ENCODE measurements at regions not wholly inside any gene's neighbourhood (a gene's known extent, or its start where the extent isn't known, plus 50 kb on each side); places are given as distances from the start of the nearest gene placed in this dataset.

DNA sequence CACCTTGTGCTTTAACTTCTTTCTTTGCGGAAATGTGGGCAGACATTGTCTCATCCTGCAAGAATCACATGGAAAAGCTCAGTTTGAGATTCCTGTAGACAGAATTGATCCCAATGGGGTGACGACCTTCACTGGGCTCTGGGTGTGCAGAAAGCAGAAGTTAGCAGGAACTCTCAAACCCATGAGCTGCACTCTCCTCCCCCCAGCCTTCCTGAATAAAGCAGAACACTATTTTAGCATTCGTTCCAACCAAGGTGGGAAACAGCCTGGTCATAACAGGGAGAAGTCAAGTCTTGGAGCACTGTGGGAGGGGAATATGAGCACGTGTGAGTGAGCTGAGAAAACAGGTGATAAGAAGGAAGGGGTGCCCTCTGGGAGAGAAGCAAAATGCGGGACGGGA lies 87.4 kb upstream of the FER start:
- TF ChIP-seq, protein P1, sequence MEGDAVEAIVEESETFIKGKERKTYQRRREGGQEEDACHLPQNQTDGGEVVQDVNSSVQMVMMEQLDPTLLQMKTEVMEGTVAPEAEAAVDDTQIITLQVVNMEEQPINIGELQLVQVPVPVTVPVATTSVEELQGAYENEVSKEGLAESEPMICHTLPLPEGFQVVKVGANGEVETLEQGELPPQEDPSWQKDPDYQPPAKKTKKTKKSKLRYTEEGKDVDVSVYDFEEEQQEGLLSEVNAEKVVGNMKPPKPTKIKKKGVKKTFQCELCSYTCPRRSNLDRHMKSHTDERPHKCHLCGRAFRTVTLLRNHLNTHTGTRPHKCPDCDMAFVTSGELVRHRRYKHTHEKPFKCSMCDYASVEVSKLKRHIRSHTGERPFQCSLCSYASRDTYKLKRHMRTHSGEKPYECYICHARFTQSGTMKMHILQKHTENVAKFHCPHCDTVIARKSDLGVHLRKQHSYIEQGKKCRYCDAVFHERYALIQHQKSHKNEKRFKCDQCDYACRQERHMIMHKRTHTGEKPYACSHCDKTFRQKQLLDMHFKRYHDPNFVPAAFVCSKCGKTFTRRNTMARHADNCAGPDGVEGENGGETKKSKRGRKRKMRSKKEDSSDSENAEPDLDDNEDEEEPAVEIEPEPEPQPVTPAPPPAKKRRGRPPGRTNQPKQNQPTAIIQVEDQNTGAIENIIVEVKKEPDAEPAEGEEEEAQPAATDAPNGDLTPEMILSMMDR (IDR thresholded peaks at IDR 0.05): no peak
- no peak overlapping the region for H3K4me3 ChIP-seq
- no peak for DNase-seq (ENCODE audit: low spot score)
- H3K27ac ChIP-seq: no peak overlapping the region

DNA sequence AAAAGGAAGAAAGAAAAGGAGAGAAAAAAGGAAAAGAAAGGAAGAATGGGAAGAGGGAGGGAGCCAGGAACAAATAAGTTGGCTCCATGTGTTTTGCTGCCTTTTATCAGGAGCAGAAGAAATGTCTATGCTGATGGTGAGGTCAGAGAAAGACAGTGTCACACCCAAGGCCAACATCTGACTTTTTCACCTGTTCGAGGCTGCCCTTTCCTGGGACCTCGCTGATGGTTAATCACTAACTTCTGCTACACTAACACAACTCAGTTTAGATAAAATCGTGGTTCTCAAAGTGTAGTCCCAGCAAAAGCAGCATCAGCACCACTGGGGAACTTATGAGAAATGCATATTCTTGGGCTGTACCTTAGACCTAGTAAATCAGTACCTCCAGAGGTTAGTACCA lies 88.2 kb upstream of the FER start:
- Histone ChIP-seq H3K27ac (no peak overlapping the region), H3K4me3 (no peak overlapping the region)
- TF ChIP-seq, protein P1 (IDR thresholded peaks at IDR 0.05): no peak
- DNase-seq (ENCODE audit: low spot score): no peak

DNA sequence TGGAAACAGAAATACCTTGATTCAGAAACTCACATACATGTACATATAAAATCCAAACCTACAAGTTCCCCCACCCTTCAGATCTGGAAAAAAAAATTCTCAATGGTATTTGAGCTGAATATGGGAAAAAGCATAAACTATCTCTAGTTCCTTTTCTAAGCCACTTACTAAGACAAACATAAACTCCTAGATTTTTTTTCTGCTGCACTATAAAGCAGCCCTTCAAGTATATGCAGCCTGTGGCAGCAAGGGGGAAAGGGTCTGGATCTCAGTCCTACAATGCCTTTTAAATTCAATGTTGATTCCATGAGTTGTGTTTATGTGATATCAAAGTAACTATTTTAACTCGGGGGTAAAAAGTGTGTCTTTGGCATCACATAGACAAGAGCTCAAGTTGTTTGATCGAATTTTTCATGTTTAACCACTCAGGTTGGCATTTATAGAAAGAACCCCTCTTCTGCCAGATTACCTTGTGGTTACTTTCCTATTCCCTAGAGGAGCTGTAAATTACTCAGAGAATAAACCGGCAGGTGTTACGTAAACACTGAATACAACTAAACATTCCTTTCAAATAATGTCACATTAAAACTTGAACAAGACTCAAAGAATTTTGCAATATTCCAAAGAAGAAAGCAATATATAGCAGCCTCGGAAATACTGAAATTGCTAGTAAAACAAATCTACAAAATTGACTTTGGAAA lies 91.8 kb upstream of the FER start:
- TF ChIP-seq, protein P1 (IDR thresholded peaks at IDR 0.05): no peak
- Histone ChIP-seq H3K27ac (no peak overlapping the region), H3K4me3 (no peak overlapping the region)
- no peak for DNase-seq (ENCODE audit: low spot score)

DNA sequence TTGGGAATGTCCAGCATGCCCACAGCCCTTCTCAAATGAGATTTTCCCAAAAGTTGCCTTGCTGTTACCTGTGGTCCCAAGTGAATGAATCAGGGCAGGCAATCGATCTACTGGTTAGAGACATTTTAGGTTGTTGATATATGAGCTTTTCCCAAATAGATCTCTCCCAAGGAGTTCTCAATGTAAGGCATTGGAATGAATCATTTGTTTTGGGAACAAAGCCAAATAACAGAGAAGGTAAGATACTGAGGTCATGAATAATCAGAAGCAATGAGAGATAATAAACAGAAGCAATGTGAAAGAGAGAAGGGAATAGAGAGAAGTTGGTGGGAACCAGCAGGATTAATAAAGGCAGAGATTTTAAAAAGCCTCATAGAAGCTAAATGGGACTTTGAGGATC lies 93.6 kb upstream of the FER start:
- DNase-seq (ENCODE audit: low spot score): no peak
- TF ChIP-seq, protein P1 (IDR thresholded peaks at IDR 0.05): no peak
- Histone ChIP-seq H3K27ac (no peak overlapping the region), H3K4me3 (no peak overlapping the region)

DNA sequence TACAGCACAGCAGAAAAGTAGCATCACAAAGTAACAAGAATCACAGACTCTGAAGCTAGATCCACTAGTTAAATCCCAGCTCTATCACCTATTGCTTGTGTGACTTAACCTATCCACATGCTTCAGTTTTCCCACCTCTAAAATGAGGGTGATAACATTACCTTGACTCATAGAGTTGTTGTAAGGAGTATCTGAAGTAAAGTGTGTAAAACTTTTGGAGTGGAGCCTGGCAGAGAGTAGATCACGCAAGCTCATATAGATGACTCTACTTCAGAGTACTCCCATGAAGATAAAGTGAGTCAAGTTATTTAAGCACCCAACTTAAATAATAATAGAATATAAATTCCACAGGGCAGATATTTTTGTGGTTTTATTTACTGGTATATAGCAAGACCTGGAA lies 94.5 kb upstream of the FER start:
- TF ChIP-seq, protein P1 (IDR thresholded peaks at IDR 0.05): no peak
- no peak for DNase-seq (ENCODE audit: low spot score)
- Histone ChIP-seq H3K4me3 (no peak overlapping the region), H3K27ac (no peak overlapping the region)

- TF ChIP-seq, protein P1 (IDR thresholded peaks at IDR 0.05): no peak
- no peak overlapping the region for H3K4me3 ChIP-seq
- no peak for DNase-seq (ENCODE audit: low spot score)
- no peak overlapping the region for H3K27ac ChIP-seq
Observed at GRCh38 chr5:108650997-108651396, 96.7 kb upstream of the FER start.

GRCh38 chr5:108649646-108650045 lies 98.1 kb upstream of the FER start:
- Histone ChIP-seq H3K4me3 (no peak overlapping the region), H3K27ac (no peak overlapping the region)
- no peak for DNase-seq (ENCODE audit: low spot score)
- TF ChIP-seq, protein P1 (IDR thresholded peaks at IDR 0.05): no peak
